DND-41 (cell line): ENCODE measurements at regions not wholly inside any gene's neighbourhood (a gene's known extent, or its start where the extent isn't known, plus 50 kb on each side); places are given as distances from the start of the nearest gene placed in this dataset.

Source experiments
- CTCF ChIP-seq: IDR thresholded peaks from 2 replicates; pipeline ENCODE4 v1.5.1; 2012; ENCODE audit warnings: borderline replicate concordance, low read length, moderate library complexity, mild to moderate bottlenecking; ENCODE audit not compliant: poor library complexity, severe bottlenecking; ENCODE audit errors: extremely low read depth
- EZH2 ChIP-seq: IDR thresholded peaks from 3 replicates; pipeline ENCODE4 v1.6.1; 2012; ENCODE audit warnings: borderline replicate concordance, low read depth, mild to moderate bottlenecking, moderate library complexity, low read length, inconsistent platforms; ENCODE audit not compliant: severe bottlenecking

DNA sequence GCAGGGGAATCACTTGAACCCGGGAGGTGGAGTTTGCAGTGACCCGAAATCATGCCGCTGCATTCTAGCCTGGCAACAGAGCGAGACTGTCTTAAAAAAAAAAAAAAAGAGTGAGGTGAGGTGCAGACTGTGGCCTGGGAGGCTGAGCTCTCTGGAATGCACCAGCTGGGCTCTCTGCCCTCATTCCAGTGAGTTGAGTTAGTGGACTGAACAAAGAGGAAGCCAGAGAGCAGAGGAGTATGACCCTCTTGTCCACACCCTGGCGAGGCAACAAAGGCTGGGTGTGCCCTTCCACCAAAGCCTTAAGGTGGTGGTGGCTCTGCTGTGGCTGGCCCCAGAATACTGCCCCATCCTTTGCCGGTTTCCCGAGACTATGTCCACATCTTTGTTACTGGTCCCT, 71.3 kb upstream of the ACKR3 start:
- TF ChIP-seq CTCF (no peak), EZH2 (no peak)
